HUES48 (cell line): ENCODE measurements at regions not wholly inside any gene's neighbourhood (a gene's known extent, or its start where the extent isn't known, plus 50 kb on each side); places are given as distances from the start of the nearest gene placed in this dataset.
"Not testable (repeated sequence)": the region's sequence is repeated elsewhere in the genome, so short reads cannot be mapped to it uniquely, and the experiment has no call there.

Source experiments
- H3K27ac ChIP-seq: one replicate; pipeline ENCODE4 v1.7.0; 2013; ENCODE audit warnings: low read depth, low read length, inconsistent platforms
- H3K27me3 ChIP-seq: 2 replicates; pipeline ENCODE4 v1.6.1; 2013; ENCODE audit warnings: mild to moderate bottlenecking, low read length; ENCODE audit not compliant: control insufficient read depth, insufficient read depth
- H3K36me3 ChIP-seq: 2 replicates; pipeline ENCODE4 v1.6.1; 2013; ENCODE audit warnings: low read length; ENCODE audit not compliant: control insufficient read depth, insufficient read depth
- H3K4me1 ChIP-seq: 2 replicates; pipeline ENCODE4 v1.6.1; 2013; ENCODE audit warnings: mild to moderate bottlenecking, low read length; ENCODE audit not compliant: control insufficient read depth, insufficient read depth
- H3K4me3 ChIP-seq: 2 replicates; pipeline ENCODE4 v1.5.1; 2013; ENCODE audit warnings: mild to moderate bottlenecking, low read depth, low read length
- H3K9ac ChIP-seq: 2 replicates; pipeline ENCODE4 v1.6.1; 2013; ENCODE audit warnings: mild to moderate bottlenecking, low read depth, low read length, moderate library complexity
- H3K9me3 ChIP-seq: 2 replicates; pipeline ENCODE4 v1.6.1; 2013; ENCODE audit warnings: low read length; ENCODE audit not compliant: control insufficient read depth, insufficient read depth

- H3K27ac ChIP-seq, H3K27me3 ChIP-seq, H3K36me3 ChIP-seq, H3K9ac ChIP-seq, H3K4me3 ChIP-seq, H3K4me1 ChIP-seq: not testable (repeated sequence)
- H3K9me3 ChIP-seq: peaks cover 92% of the 10 kb centered on the region
Observed at GRCh38 chr21:9790354-9790753, 731.0 kb upstream of the TPTE start.

- H3K36me3 ChIP-seq, H3K9ac ChIP-seq, H3K4me1 ChIP-seq, H3K27ac ChIP-seq, H3K27me3 ChIP-seq, H3K4me3 ChIP-seq: not testable (repeated sequence)
- H3K9me3 ChIP-seq: peaks cover 92% of the 10 kb centered on the region
Observed at GRCh38 chr21:9791453-9791852, 729.9 kb upstream of the TPTE start.

GRCh38 chr21:9795291-9795690 lies 726.1 kb upstream of the TPTE start:
- not testable (repeated sequence) for H3K36me3 ChIP-seq, H3K27ac ChIP-seq, H3K9ac ChIP-seq, H3K27me3 ChIP-seq, H3K4me1 ChIP-seq
- Histone ChIP-seq H3K9me3 (peaks cover 63% of the 10 kb centered on the region), H3K4me3 (peak overlapping the region; percentile 10; the same call in 1 of the 2 replicates)

- not testable (repeated sequence) for H3K4me3 ChIP-seq, H3K36me3 ChIP-seq, H3K9ac ChIP-seq, H3K27ac ChIP-seq, H3K4me1 ChIP-seq, H3K27me3 ChIP-seq
- H3K9me3 ChIP-seq: peaks cover 54% of the 10 kb centered on the region
Observed at GRCh38 chr21:9796293-9796692, 725.1 kb upstream of the TPTE start.

GRCh38 chr21:9807675-9808074 lies 713.7 kb upstream of the TPTE start:
- not testable (repeated sequence) for H3K9me3 ChIP-seq, H3K4me3 ChIP-seq, H3K36me3 ChIP-seq, H3K9ac ChIP-seq, H3K27ac ChIP-seq, H3K27me3 ChIP-seq, H3K4me1 ChIP-seq

- H3K27ac ChIP-seq, H3K36me3 ChIP-seq, H3K9me3 ChIP-seq, H3K4me3 ChIP-seq, H3K4me1 ChIP-seq, H3K9ac ChIP-seq, H3K27me3 ChIP-seq: not testable (repeated sequence)
Observed at GRCh38 chr21:9811223-9812004, 710.0 kb upstream of the TPTE start.

GRCh38 chr21:9812507-9812906 lies 708.9 kb upstream of the TPTE start:
- not testable (repeated sequence) for H3K4me1 ChIP-seq, H3K36me3 ChIP-seq

GRCh38 chr21:9813894-9814814 lies 707.2 kb upstream of the TPTE start:
- H3K4me3 ChIP-seq, H3K27me3 ChIP-seq, H3K36me3 ChIP-seq, H3K27ac ChIP-seq, H3K9ac ChIP-seq, H3K9me3 ChIP-seq, H3K4me1 ChIP-seq: not testable (repeated sequence)

More at GRCh38 chr21:9812507-9812906, 708.9 kb upstream of the TPTE start:
- not testable (repeated sequence) for H3K9ac ChIP-seq, H3K27ac ChIP-seq, H3K9me3 ChIP-seq, H3K4me3 ChIP-seq, H3K27me3 ChIP-seq

- H3K9ac ChIP-seq, H3K27me3 ChIP-seq, H3K9me3 ChIP-seq, H3K27ac ChIP-seq, H3K4me3 ChIP-seq, H3K4me1 ChIP-seq, H3K36me3 ChIP-seq: not testable (repeated sequence)
Observed at GRCh38 chr21:9815181-9815789, 706.1 kb upstream of the TPTE start.

- not testable (repeated sequence) for H3K4me1 ChIP-seq, H3K27me3 ChIP-seq, H3K9ac ChIP-seq, H3K4me3 ChIP-seq, H3K9me3 ChIP-seq, H3K27ac ChIP-seq, H3K36me3 ChIP-seq
Observed at GRCh38 chr21:9816734-9817334, 704.5 kb upstream of the TPTE start.
